ENCODE measurements at regions not wholly inside any gene's neighbourhood (a gene's known extent, or its start where the extent isn't known, plus 50 kb on each side); places are given as distances from the start of the nearest gene placed in this dataset.

DNA sequence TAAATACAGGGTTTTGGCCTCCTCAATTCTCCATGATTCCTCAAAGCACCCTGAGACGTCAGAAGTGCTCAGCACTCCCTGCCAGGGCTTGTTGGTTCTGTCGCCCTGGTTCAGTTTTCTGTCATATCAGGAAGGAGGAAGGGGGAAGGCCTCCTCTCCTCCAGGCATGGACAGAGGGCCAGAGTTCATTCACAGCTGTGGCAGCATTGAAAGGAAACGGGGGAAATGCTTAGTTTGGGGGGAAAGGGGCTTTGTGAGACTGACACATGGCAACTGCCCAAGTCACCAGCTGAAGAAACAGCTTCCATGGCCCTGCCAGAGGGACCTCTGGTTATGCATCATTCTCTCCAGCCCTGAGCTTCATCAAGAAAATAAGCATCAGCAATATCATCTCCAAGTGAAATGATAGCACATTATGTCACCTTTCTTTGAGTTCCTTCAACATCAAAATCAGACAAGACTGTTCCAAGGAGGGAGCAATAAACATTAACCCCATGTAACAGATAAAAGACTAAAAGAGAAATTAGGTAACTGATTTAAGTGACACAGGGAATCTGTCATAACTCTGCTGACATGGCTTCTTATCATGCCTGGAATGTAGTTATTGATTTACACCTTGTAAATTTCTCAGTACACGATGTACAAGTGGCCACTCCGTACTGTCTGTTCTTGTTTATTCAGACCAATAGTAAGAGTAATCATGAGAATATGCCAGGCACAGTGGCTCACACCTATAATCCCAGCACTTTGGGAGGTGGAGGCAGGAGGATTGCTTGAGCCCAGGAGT is 103.2 kb upstream of the SLC25A33 start:
- H3K36me3 ChIP-seq, result no peaks in the 10 kb centered on the region
- DNase-seq (ENCODE audit: low spot score in 2 of 2), result no peak
- H3K9me3 ChIP-seq, result no peaks in the 10 kb centered on the region
- TF ChIP-seq, protein P1, sequence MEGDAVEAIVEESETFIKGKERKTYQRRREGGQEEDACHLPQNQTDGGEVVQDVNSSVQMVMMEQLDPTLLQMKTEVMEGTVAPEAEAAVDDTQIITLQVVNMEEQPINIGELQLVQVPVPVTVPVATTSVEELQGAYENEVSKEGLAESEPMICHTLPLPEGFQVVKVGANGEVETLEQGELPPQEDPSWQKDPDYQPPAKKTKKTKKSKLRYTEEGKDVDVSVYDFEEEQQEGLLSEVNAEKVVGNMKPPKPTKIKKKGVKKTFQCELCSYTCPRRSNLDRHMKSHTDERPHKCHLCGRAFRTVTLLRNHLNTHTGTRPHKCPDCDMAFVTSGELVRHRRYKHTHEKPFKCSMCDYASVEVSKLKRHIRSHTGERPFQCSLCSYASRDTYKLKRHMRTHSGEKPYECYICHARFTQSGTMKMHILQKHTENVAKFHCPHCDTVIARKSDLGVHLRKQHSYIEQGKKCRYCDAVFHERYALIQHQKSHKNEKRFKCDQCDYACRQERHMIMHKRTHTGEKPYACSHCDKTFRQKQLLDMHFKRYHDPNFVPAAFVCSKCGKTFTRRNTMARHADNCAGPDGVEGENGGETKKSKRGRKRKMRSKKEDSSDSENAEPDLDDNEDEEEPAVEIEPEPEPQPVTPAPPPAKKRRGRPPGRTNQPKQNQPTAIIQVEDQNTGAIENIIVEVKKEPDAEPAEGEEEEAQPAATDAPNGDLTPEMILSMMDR (IDR thresholded peaks at IDR 0.05), result no peak
- TF ChIP-seq EP300 (IDR thresholded peaks at IDR 0.05) (no peak), POLR2A (IDR thresholded peaks at IDR 0.05) (no peak)
- peak overlapping the region in 3 of 4 donors; percentile 55 to 76 (median 70) for H3K27ac ChIP-seq
- WGBS, 2 donors, result 49 to 52% methylated on average over 5 of the region's 5 CpGs
- no peak overlapping the region for H3K4me3 ChIP-seq
- peaks cover 0 to 38% (median 26%) of the 10 kb centered on the region in 4 donors for H3K4me1 ChIP-seq
- no peaks in the 10 kb centered on the region for H3K27me3 ChIP-seq

GRCh38 chr1:9437961-9438430 is 101.3 kb upstream of the SLC25A33 start:
- 49 to 54% methylated on average over 14 of the region's 14 CpGs for WGBS, 2 donors

DNA sequence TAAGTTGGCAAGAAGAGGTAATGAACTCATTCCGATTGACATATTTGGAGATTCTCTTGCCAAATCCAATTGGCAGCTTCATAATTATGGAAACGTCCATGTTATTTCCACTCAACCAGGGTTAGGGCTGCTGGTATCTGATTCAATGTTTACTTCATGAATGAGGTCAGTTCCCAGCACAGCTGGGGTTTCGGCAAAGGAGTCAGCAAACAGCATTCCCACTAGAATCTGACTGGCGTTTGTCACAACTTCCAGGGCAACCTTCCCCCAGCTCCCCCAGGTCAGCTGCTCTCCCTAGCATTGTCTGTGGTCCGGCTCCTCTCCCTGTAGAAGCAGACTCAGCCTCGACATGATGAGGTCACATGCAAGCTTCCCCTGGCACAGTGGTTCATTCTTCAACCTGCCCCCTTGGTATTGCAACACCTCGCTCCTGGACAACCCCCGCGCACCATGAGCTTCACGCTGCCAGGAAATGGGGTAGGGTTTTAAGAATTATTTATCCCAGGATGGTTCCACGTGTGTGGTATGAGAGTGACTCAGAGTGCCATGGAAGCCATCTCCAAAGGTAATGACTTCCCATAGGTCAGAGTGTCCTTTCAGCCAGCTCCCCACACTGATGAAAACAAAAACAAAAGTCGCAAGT is 100.7 kb upstream of the SLC25A33 start:
- Histone ChIP-seq H3K36me3 (no peaks in the 10 kb centered on the region), H3K27ac (peak overlapping the region; percentile 63 to 85 (median 73)), H3K27me3 (no peaks in the 10 kb centered on the region), H3K4me3 (no peak overlapping the region), H3K4me1 (peaks cover 0 to 58% (median 38%) of the 10 kb centered on the region in 4 donors), H3K9me3 (no peaks in the 10 kb centered on the region)
- TF ChIP-seq, protein P1 (IDR thresholded peaks at IDR 0.05), result no peak
- TF ChIP-seq EP300 (IDR thresholded peaks at IDR 0.05), result peak in 1 of 2 donors; percentile 69
- WGBS, 2 donors, result 38 to 49% methylated on average over 12 of the region's 12 CpGs
- peak; percentile 62 to 78 for DNase-seq (ENCODE audit: low spot score in 2 of 2)

More at GRCh38 chr1:9437961-9438430, 101.3 kb upstream of the SLC25A33 start:
- Histone ChIP-seq H3K36me3 (no peaks in the 10 kb centered on the region), H3K27ac (peak overlapping the region; percentile 63 to 85 (median 73)), H3K4me3 (no peak overlapping the region), H3K9me3 (no peaks in the 10 kb centered on the region), H3K27me3 (no peaks in the 10 kb centered on the region), H3K4me1 (peaks cover 0 to 58% (median 38%) of the 10 kb centered on the region in 4 donors)
- peak; percentile 60 to 75 for DNase-seq (ENCODE audit: low spot score in 2 of 2)
- TF ChIP-seq EP300 (IDR thresholded peaks at IDR 0.05), result peak in 1 of 2 donors; percentile 70
- no peak for TF ChIP-seq POLR2A (IDR thresholded peaks at IDR 0.05)

GRCh38 chr1:9439074-9439761 is 100.0 kb upstream of the SLC25A33 start:
- 70 to 72% methylated on average over 9 of the region's 9 CpGs for WGBS, 2 donors
- H3K36me3 ChIP-seq, result no peaks in the 10 kb centered on the region
- H3K4me3 ChIP-seq, result no peak overlapping the region
- H3K27ac ChIP-seq, result peak overlapping the region in 3 of 4 donors; percentile 70 to 85 (median 76)
- H3K9me3 ChIP-seq, result no peaks in the 10 kb centered on the region
- H3K27me3 ChIP-seq, result no peaks in the 10 kb centered on the region
- TF ChIP-seq EP300 (IDR thresholded peaks at IDR 0.05), result no peak
- TF ChIP-seq, protein P1 (IDR thresholded peaks at IDR 0.05), result no peak
- TF ChIP-seq POLR2A (IDR thresholded peaks at IDR 0.05), result no peak
- H3K4me1 ChIP-seq, result peaks cover 0 to 64% (median 38%) of the 10 kb centered on the region in 4 donors
- DNase-seq (ENCODE audit: low spot score in 2 of 2), result peak; percentile 36 to 59

- H3K4me1 ChIP-seq, result peaks cover 0 to 68% (median 36%) of the 10 kb centered on the region in 4 donors
- no peak for TF ChIP-seq POLR2A (IDR thresholded peaks at IDR 0.05)
- TF ChIP-seq EP300 (IDR thresholded peaks at IDR 0.05), result no peak
- TF ChIP-seq, protein P1 (IDR thresholded peaks at IDR 0.05), result no peak
- DNase-seq (ENCODE audit: low spot score in 2 of 2), result no peak
- H3K9me3 ChIP-seq, result no peaks in the 10 kb centered on the region
- H3K27ac ChIP-seq, result peak overlapping the region in 2 of 4 donors; percentile 85
- no peaks in the 10 kb centered on the region for H3K27me3 ChIP-seq
- no peak overlapping the region for H3K4me3 ChIP-seq
- H3K36me3 ChIP-seq, result no peaks in the 10 kb centered on the region
- WGBS, 2 donors, result 82 to 93% methylated on average over 7 of the region's 7 CpGs
Observed at GRCh38 chr1:9440261-9440660, 99.0 kb upstream of the SLC25A33 start.

Measured in tibial nerve (tissue), 4 donors.